HG03064 (cell line): ENCODE measurements at regions not wholly inside any gene's neighbourhood (a gene's known extent, or its start where the extent isn't known, plus 50 kb on each side); places are given as distances from the start of the nearest gene placed in this dataset.

Experiments used
- ATAC-seq: cut with Tn5 transposase; IDR thresholded peaks from one replicate; pipeline ENCODE4 v1.9.1; 2021; ENCODE audit warnings: low read depth; ENCODE audit not compliant: unreplicated experiment

DNA sequence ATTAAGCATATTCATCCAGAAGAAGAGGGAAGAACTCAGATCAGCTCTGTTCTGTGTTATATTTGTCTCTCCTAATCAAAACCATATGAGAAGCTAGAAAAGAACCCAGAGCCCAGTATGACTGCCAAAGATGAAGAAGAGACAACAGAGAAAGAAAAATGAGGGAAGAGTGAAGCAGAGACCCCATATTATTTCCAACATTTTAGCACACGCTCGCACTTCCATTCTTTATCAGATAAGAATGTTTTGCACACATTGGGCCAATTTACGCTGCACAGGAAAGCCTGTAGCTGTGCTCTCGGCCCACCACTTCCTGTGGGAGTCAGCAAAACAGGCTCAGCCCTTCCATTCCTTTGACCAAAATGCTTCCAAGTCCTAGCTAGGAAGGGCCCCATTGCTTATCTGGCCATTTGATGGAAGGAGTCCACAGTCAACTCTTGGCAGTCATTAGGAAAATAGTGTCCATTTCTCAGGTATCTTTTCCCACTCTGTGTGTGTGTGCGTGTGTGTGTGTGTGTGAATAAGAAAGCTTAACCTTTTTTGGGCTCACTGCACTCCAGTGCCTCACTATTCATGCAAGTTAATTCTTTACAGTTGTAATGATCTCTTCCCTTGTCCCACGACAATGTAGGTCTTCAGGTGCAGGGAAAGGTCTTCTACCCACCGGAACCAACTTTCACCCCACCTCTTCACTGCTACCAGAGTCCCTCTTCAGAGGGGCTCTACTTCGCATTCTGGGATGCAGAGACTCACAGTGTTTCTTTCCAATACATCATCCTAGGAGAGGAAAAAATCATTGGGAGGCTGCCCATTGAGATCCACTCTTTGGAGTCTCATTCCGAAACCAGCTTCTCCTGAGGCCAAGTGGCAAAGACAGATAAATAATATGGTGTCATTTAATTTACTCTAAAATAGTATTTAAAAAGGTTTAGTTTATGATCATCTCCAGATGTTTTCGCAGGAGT, 237.5 kb downstream of the COG6 start:
- ATAC-seq, result no peak

DNA sequence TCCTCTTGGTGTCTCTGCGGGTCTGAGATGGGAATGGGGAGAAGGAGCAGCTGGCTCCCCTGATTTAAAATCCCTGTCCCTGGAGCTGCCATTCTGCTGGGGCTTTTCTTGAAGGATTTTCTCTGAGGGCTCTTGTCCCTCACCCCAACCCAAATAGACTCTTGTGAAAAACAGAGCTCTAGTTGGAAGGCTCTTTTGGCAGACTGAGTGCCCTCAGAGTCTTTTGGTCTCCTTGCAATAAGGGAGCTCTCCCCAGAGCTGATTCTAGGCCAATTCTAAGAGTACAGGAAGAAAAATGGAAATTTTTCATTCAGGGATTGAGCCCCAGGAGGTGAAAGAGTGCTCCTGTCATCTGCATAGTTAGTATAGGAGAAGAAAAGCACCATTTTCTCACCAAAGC, 238.3 kb downstream of the COG6 start:
- no peak for ATAC-seq

DNA sequence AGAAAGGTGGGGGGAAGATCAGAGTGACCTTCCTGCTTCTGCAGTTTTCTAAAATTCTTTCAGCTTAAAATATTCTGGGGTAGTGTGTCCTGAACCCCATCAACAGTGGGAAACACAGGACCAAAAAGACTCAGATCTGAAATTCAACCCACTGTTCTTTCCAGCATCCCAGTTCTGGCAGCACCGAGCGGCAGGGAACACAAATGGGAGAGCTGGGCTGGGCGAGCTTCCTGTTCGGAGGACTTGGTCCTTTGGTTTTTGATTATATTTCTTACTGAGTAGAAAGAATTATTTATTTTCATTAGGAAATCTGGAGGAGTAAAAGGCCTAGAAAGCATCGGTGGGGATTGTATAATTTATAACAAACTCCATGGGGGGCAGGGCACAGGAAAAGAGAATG, 239.1 kb downstream of the COG6 start:
- ATAC-seq, result no peak

DNA sequence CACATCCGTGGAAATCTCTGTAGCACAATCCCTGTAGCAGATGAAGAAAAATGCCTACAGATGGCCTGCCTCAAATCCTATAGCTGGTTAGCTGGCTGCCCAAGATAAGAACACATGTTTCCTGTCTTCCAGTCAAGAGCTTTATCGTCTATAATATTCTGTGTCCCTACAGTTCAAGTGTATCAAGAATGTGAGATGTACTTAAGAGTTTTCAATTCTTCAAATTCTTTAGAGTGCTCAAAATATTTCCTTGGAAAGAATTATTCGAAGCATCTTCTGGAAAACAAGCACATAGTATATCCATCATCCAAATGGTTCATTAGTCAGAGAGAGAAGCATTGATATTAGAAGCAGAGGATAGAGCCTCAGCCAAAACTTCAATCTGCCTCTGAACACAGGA, 239.8 kb downstream of the COG6 start:
- ATAC-seq, result no peak

DNA sequence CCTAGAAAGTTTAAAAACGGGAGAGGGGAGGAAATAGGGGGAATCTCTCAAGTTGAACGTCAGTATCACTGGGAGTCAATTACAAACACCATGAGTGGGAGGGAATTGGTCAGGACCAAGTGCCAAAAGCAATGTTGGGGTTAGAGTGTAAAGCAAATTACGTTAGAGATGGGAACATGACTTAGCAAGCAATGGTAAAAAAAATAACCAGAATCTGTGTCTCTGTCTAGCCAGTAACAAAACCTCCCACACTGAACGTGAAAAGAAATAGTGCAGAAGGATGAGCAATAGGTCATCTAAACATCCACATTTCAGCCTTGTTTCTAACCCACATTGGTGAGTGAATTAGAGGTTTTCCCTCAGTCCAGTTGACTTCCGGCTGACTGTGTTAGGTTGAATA, 242.2 kb downstream of the COG6 start:
- no peak for ATAC-seq

DNA sequence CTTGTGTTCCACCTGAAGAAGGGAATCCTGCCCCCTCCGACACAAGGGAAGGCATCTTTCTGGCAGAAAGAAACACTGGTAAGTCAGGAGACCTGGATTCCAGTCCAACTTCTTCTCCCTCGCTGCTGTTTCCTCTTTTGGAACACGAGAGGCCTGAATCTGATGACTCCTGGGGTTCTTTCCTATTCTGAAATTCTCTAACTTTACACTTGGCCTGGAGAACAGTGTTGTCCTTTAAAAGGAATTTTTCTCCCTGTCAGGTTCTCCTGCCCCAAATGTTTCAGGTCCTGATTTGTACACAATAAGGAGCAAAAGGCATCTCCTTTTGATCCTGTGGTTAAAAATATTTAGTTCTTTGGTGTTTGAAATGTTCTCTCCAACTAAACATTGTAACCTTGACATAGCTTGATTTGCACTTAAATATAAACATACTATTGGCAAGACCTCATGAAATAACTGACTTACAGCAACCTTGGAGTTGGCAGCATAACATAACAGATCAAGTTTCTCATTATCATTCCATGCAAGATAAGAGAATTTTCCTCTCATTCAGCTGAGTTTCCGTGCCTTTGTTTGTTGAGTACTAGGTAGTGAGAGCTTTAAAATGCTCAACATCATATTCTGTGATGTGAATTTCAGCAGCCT, 244.8 kb downstream of the COG6 start:
- no peak for ATAC-seq

DNA sequence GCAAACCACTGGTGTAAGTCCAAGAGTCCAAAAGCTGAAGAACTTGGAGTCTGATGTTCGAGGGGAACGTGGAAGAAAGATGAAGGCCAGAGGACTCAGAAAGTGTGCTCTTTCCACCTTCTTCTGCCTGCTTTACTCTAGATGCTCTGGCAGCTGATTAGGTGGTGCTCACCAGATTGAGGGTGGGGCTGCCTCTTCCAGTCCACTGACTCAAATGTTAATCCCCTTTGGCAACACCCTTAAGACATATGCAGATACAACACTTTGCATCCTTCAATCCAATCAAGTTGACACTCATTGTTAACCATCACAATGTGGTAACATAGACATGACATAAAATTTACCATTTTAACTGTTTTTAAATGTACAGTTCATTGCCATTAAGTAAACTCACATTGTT, 249.5 kb downstream of the COG6 start:
- ATAC-seq, result no peak

DNA sequence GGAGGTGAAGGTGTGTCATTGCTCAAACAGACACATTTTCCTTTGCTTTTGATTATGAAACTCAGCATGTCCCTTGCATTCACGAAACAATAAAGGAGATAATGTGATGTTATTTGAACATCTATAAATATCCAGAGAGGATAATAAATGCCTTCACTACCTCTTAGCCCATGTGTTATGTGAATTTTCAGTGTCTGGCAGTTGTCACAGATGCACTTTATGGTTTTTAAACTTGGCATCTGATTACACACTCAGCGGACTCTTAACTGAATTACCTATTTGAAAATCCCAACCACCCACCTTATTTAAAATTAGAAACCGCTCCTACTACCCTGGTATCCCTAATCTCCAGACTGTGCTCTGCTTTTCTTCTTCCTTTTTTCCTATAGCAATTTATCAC, 254.2 kb downstream of the COG6 start:
- ATAC-seq, result no peak

DNA sequence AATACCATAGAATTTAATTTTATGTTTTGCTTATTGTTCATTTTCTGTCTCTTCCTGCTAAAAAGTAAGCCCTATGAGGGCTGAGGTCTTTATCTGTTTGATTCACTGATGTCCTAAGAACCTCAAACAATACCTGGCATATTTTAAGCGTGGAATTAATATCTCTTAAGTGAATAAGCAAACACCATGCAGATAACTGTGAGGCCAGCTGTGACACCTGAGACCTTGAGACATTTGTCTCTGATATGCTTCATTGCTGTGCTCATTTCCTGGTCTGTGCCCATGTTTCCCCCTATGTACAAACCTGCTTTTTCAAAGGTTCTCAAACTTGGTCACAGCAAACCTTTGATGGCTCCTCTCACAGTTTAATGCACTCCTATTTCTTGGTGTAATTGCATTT, 254.6 kb downstream of the COG6 start:
- no peak for ATAC-seq

DNA sequence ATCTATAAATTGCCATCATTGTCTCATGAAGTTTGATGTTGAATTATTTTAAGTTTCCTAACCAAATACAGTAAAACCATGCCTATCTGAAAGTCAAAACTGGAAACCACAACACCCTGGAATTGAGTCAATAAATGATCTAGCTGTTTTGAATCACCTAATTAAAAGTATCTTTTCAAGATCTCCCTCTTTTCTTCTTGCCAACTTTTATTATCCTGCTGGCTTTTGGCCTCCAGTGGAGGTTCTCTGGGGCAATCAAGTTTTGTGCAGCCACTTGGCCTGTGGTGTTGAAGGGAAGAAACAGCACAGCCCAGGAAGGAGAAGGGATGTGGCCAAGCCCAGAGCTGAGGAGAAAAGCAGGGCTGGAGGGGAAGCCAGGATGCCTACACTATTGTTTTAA, 255.4 kb downstream of the COG6 start:
- no peak for ATAC-seq

DNA sequence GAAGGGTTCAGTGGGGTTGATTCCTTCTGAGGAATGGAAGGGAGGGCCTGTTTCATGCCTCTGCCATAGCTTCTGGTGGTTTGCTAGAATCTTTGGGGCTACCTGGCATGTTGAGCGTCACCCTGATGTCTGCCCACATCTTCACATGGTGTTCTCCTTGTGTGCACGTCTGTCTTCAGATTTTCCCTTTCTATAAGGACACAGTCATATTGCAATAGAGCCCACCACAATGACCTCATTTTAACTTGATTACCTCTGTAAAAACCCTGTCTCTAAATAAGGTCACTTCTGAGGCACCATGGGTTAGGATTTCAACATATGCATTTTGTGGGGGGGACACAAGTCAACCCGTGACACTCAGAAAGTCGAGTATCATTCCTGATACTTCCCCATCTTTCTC, 257.9 kb downstream of the COG6 start:
- no peak for ATAC-seq

DNA sequence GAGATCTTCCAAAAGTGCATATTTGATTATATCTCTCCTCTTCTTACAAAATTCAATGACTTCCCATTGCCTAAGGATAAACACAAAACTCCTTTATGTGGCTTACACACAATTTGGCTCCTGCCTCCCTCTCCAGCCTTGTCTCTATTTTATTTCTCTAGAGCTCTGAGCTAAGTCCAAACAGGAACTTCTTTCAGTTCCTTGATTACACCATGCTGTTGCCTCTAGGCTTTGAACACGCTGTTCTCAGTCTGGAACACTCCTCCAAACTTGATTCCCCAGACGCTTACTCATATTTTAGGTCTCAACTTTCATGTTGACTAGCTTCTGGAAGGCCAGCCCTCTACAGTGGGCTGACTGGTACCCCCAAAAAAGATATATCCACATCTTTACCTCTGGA, 258.5 kb downstream of the COG6 start:
- ATAC-seq, result no peak

DNA sequence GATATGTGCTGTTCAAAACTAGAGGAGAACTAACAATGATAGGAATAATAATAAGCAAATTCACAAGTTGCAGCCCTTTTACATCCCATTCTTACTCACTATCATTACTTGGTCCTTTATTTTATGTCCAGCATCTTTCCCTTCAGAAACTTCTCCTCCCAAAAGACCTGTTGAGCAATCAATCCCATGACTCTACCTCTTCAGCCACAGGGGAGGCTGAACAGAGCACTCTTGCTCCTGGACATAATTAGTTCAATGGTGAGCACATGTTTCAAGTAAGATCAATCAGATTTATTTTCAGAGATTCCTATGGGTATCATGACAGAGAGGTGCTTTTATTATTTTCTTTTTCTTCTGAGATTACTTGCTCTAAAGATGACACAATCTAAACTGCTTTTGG, 260.0 kb downstream of the COG6 start:
- ATAC-seq, result no peak

DNA sequence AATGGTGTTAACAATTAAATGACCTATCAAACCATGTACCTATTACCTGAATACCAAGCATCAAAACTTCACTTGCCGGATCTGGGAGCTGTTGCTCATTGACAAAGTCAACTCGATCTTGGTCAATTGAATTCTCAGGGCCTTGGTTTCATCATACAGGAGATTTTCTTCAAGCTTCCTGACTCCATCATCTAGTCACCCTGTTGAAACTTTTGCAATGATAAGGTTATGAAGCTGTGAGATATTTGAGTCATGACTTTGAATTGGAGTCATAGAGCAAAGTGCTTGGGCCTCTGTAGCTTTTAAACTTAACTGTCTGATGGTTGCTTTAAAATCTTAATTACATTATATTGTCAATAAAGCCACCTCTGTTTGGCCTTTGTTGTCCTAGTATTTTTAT, 260.9 kb downstream of the COG6 start:
- ATAC-seq, result no peak

DNA sequence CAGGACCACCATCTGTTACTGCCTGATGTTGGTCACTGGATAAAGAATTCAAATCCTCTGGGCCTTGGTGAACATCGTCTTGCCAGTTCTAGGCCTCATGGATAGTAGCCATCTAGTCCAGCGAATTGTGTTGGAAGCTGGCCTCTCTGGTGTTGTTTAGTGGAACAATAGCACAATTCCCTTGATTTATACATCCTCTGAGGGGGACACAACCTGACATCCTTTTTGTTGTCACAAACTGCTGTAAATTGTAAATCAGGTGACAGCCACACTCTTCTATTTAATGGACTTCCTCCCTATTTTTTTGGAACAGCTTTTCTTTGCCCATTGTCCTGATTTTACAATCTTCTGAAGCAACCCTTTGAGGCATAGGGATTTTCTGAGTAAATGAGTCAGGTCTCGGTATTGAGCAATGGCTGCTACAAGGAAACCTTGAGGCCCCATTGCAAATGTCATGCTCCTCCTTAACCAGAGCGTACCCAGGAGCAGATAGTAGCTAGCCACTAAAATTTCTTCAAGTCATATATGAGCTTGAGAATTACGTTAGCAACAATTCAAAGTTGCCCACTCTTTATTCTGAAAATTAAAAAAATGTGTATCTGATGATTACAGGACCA, 263.3 kb downstream of the COG6 start:
- ATAC-seq, result no peak

DNA sequence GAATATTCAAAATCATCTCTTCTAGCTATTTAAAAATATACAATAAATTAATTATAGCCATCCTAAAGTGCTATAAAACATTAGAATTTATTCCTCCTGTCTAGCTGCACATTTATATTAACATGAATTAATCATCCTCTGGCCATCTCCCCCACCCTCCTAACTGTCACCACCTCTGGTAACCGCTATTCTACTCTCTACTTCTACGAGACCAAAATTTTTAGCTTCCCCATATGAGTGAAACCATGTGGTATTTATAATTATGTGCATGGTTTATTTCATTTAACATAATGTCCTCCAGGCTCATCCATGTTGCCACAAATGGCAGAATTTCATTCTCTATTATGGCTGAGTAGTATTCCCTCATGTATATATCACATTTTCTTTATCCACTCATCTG, 265.2 kb downstream of the COG6 start:
- ATAC-seq, result no peak

DNA sequence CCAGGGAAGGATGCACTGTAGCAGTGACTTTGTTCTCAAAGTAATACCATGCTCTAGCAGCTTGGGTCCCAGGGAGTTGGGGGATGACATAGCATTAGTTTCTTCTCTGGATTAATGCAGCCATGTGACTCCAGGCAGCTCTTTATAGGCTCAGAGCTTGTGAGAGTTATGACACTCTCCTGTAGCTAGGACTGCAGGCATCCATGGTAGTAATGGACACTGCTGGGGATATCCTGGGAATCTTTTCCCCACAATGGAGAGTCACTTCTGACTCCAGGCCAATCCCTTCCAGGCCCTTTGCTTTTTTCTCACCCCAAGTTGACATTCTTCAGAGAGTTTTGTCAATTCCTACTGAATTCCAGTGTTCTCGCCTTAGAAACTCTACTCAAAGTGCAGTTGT, 270.9 kb downstream of the COG6 start:
- ATAC-seq, result no peak

DNA sequence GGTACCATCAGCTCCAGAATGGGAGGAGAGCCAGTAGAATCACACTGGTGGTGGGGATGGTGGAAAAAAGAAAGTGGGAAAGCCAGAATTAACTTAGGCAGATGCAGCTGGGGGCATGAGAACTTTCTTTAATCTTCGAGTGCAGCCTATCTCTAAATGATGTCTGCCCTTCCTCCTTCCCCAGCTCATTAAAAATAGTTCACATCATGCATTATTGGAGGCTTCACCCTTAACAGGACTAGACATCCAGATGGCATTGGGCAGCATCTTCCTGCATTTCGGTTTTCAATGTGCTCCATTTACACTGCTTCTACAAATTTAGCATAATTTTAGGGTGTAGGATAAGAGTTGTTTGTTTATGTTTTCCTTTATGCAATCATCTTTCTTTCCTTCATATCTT, 272.8 kb downstream of the COG6 start:
- ATAC-seq, result no peak

DNA sequence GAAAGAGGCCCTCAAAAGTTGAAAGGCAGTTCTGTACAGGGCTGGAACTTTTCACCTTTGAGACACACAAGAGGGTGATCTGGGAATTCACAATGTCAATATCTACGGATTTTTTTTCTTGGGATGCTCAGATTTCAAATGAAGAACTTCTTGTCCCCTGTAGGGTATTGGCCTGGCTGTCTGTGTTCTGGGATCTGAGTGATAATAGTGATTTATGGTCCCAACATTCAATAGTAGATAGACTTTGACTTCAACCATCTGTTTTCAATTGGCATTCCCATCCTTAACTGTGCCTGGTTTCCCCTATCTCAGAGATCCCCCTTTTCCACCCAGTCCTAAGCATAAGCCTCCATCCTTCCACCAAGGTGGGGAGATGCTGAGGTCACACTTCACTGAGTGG, 274.1 kb downstream of the COG6 start:
- ATAC-seq, result no peak

DNA sequence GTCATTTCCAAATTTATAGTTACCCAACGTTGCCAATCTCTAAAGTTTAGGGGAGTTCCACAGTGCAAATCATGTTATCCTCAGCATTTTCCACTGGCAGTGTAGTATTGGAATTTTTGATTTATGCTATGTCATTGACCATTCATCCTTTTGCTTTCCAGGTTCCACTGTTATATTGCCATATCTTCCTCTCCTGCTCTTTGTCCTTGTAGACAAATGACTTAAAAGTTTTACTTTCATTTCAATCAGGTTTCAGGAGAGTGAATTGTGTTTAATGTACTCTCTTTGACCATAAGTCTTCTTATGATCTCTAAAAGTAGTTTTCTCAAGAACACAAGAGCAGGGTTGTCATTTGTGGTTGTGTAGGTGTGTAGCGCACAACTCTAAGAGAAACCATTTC, 274.6 kb downstream of the COG6 start:
- ATAC-seq, result no peak

DNA sequence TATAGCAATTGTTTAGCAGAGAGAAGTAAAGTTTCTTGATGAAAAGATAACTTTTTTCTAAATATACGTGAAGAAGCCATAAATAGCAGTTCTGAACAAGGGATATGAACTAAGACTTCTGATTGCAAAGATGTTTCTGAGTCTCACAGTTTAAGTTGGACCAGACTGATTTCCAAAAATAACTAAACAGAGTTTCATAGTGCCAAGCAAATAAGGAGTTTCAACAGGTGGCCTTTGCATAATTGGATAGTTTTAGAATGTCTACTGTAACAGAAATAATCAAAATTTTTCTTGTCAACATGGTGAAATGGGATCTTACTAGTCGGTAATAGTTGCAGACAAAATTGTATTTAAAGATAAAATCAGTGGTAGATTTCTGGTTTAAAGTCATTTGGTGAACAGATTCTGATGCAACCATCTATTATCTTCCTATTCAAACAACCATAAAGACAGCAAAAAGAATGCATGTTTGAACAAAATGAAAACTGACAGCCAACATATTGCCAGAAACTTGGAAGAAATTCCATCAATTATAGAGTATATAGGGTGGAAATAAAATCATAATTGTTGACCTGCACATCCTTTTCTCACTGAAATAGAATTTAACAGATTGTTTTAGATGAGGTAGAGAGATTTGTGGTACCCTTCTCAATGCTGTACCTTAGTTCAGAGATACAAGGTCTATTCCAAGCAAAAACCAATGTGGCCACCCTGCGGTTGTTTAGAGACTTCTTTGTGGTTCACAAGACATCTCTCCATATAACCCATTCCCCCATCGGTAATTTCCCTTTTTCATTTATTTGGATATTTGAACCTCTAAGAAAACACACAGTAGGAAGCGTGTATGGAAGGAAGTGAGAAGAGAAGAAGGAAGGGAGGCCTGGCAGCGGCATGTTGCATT, 275.3 kb downstream of the COG6 start:
- no peak for ATAC-seq
